GM19023 (cell line): ENCODE measurements at regions not wholly inside any gene's neighbourhood (a gene's known extent, or its start where the extent isn't known, plus 50 kb on each side); places are given as distances from the start of the nearest gene placed in this dataset.
"Not testable (repeated sequence)": the region's sequence is repeated elsewhere in the genome, so short reads cannot be mapped to it uniquely, and the experiment has no call there.

Experiments used
- ATAC-seq: cut with Tn5 transposase; IDR thresholded peaks from one replicate; pipeline ENCODE4 v1.9.1; 2021; ENCODE audit warnings: mild to moderate bottlenecking, moderate library complexity; ENCODE audit not compliant: unreplicated experiment

- no peak for ATAC-seq
These were observed 296.3 kb downstream of the PREX1 start for GRCh38 chr20:48531505-48531904.

GRCh38 chr20:48530957-48531356 is 296.8 kb downstream of the PREX1 start:
- no peak for ATAC-seq

- ATAC-seq = no peak
These were observed 299.5 kb downstream of the PREX1 start for GRCh38 chr20:48528346-48528745.

- no peak for ATAC-seq
These were observed 300.0 kb downstream of the PREX1 start for GRCh38 chr20:48527771-48528170.

- no peak for ATAC-seq
These were observed 300.9 kb downstream of the PREX1 start for GRCh38 chr20:48526936-48527335.

GRCh38 chr20:48525400-48525799 is 302.4 kb downstream of the PREX1 start:
- ATAC-seq = no peak

- no peak for ATAC-seq
These were observed 303.2 kb downstream of the PREX1 start for GRCh38 chr20:48524582-48524981.

GRCh38 chr20:48523191-48523995 is 304.4 kb downstream of the PREX1 start:
- no peak for ATAC-seq

GRCh38 chr20:48521121-48521520 is 306.7 kb downstream of the PREX1 start:
- no peak for ATAC-seq

GRCh38 chr20:48516196-48516595 is 311.6 kb downstream of the PREX1 start:
- not testable (repeated sequence) for ATAC-seq

GRCh38 chr20:48514577-48514976 is 313.2 kb downstream of the PREX1 start:
- ATAC-seq = not testable (repeated sequence)

- ATAC-seq = not testable (repeated sequence)
These were observed 315.3 kb downstream of the PREX1 start for GRCh38 chr20:48512539-48512938.

GRCh38 chr20:48505066-48505465 is 322.7 kb downstream of the PREX1 start:
- not testable (repeated sequence) for ATAC-seq

GRCh38 chr20:48503166-48503815 is 324.5 kb downstream of the PREX1 start:
- no peak for ATAC-seq

- no peak for ATAC-seq
These were observed 325.0 kb downstream of the PREX1 start for GRCh38 chr20:48502758-48503157.

GRCh38 chr20:48502016-48502415 is 325.8 kb downstream of the PREX1 start:
- ATAC-seq = no peak

GRCh38 chr20:48500900-48501299 is 326.9 kb downstream of the PREX1 start:
- not testable (repeated sequence) for ATAC-seq

GRCh38 chr20:48498939-48499338 is 328.9 kb downstream of the PREX1 start:
- not testable (repeated sequence) for ATAC-seq

GRCh38 chr20:48498125-48498524 is 329.7 kb downstream of the PREX1 start:
- ATAC-seq = not testable (repeated sequence)

GRCh38 chr20:48493966-48494365 is 333.8 kb downstream of the PREX1 start:
- no peak for ATAC-seq

GRCh38 chr20:48493331-48493730 is 334.5 kb downstream of the PREX1 start:
- ATAC-seq = not testable (repeated sequence)

GRCh38 chr20:48492715-48493070 is 335.1 kb downstream of the PREX1 start:
- ATAC-seq = no peak
